GM21367 (cell line): ENCODE measurements at regions not wholly inside any gene's neighbourhood (a gene's known extent, or its start where the extent isn't known, plus 50 kb on each side); places are given as distances from the start of the nearest gene placed in this dataset.

Experiments
- ATAC-seq: cut with Tn5 transposase; IDR thresholded peaks from one replicate; pipeline ENCODE4 v1.9.1; 2021; ENCODE audit not compliant: unreplicated experiment

DNA sequence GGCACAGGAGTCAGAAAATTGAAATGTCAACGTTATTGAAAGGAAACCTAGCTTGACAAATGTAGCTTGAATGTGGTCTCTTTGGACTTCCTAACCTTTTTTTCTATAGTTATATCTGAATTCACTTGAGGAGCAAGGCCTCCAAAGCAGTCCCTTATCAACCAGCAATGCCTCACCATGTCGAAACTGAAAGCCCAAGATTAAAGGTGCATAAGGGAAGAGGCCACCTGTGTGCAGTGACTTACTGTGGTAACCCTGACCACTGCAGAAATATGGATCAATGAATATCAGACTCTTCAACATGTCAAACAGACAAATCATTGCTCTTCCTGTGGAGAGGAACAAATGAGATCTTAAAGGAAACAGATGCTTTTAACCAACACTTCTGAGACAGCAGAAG, 95.0 kb upstream of the GIMD1 start:
- no peak for ATAC-seq

DNA sequence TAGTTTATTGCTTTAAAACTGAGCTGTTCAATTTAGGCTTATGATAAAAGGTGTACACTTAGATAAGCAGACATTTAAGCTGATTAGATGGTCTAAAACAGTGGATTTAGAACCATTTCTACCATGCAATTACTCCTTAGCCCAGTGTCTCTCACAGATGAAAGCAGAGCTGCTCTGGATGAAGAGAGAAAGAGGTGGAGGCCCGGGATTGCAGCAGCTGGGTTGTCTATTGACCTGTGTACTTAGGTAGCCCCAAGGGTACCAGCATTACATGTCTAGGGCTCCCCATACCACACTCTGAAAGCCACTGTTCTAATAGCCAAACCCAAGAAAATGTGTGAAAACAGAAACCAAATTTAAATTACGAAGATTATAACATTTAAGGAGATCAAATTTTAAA, 86.0 kb upstream of the GIMD1 start:
- ATAC-seq, result no peak

DNA sequence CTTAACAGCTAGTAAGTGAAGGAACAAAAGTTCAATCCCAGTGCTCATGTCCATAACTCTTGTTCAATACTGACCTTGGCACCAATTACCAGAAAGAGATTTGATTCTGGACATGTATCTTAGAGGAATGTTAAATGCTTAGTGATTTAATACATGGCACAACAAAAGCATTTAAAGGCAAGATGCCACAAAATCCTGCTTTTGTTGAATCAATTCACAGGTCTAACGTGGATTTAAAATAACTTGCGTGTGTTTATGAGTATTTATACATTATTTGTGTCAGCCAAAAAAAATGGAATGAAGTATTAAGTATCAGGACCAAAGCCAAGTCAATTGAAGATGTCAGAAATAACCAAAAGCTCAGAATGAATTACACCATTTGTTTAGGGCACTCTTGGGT, 85.4 kb upstream of the GIMD1 start:
- no peak for ATAC-seq

DNA sequence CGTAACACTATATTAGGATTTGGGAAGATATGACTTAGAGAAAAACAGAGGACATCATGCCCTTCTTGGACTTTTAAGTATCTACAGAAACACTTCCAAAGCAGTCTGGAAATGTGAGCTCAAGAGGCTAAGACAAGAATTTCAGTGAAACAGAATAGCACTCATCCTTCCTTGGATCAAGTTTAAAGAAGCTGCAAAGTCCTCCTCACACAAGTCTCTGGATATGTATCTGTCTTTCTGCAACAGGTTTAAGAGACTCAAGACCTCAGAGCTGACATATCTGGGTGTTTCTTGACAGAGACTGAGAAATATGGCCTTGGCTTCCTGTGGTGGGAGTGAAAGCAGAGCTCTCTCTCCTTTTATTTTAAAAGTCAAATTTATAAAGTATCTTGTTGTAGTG, 82.5 kb upstream of the GIMD1 start:
- no peak for ATAC-seq

DNA sequence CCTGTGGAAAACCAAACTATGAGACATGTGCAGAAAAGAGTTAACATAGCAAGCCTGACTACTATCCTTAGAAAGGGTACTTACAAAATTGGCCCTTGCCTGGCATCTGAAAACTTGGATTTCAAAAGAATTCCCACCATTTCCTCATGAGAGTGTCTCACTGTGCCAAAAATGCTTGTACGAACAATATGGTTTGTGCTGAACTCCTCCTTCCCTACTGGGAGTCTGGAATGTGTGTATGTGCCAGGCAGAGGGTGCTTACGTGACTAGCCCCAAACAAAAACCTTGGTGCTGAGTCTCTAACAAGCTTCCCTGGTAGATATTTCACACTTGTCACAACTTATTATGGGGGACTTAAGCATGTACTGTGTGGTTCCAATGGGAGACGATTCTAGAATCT, 81.7 kb upstream of the GIMD1 start:
- ATAC-seq, result no peak

DNA sequence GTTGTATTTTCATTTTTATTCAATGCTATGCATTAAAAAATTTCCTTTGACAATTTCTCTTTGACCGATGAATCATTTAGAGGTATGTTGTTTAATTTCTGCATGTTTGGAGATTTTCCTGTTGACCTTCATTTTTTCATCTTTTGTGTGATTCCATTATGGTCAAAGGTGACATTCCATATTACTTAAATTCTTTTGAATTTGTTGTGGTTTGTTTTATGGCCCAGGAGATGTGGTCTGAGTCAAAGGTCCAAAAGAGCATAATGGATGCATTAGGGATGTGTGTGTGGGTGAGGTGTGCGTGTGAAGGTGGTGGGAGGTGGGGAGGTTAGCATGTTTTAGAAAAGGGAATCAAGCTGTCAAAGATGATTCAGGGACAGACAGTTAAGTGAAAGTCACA, 76.0 kb upstream of the GIMD1 start:
- ATAC-seq, result no peak

DNA sequence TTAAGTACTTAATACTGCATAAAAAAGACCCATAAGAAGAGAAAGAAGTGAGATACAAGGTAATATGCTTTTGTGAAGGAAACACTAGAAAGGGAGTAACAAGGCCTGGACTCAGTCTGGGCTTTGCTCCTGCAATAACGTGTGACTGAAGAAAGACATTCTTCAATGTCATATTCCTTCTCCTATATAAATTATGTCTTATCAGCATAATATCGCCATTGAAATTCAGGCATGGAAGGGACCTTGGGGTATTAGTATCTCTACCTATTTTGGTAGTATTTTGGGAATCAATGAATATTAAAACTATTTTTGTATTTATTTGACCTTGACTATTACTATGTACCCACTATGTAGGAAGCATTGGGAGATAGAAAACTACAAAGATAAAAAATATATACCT, 62.2 kb upstream of the GIMD1 start:
- no peak for ATAC-seq

DNA sequence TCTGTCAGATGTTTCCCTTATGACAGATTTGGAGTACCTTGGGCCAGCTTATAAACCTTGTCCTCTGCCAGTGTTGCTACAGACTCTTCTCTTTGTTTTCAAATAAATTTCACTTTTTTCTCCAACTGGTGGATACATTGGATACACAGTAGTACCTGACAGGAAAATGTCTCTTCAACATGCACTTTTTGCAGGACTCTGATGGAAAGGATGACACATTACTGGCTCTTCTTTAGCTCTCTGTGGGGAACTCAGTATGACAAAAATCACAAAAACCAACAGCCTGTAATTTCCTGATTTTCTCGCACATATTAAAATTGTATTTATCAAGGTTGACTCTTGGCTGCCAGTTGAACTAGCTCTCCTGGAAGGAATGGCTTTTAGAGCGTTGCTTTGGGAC, 61.3 kb upstream of the GIMD1 start:
- ATAC-seq, result no peak

DNA sequence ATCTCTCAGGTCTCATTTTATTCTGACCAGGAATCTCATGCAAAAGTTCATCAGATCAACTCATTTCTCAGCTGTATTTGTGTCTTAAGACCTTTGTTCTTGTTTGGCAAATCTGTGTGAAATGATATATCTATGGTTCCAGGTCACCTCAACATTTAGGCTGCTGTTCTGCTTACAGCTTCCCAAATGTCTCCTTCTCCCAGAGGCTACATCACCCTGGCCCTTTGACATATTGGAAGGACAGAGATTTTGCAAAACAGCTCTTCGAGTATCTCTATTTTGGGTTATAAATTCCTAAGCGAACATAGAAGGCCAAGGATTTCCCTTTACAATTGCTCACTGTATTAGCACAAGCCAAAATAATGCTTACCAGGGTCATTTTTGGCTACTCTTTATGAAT, 57.5 kb upstream of the GIMD1 start:
- ATAC-seq, result no peak

DNA sequence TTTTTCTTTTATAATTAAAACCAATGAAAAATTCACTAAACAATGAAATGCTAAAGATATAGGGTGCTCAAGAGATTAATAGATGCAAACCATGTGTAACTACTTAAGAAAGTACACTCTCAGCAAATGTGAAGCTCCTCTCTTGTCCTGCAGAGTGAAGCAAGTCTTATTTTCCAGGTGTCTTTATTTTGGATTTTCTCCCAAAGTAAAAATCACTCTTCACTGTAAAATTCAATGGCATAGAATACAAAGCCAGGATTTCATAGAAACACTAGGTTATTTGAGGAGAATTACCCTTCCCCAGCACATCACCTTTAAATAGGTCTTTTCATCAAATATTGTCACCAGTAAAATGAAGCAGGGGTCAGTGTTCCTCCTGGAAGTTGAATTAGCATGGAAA, 57.0 kb upstream of the GIMD1 start:
- no peak for ATAC-seq

DNA sequence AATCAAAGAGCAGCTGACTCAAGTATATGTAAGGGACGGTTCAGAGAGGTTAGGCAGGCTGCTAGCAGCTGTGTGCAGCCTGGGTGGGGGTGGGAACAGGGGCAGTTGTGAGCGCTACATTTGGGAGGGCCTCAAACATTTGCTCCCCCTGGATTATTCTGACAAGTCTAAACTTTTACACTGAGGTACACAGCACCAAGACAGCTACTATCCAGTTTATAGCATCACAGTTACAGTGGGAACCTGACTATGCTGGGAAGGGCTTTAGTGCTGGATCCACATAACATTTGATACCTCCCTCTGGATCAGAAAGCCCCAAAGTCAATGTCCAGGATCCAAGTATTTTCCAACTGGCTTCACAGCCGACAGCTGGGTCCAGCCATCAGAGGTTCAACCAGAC, 55.8 kb upstream of the GIMD1 start:
- no peak for ATAC-seq

DNA sequence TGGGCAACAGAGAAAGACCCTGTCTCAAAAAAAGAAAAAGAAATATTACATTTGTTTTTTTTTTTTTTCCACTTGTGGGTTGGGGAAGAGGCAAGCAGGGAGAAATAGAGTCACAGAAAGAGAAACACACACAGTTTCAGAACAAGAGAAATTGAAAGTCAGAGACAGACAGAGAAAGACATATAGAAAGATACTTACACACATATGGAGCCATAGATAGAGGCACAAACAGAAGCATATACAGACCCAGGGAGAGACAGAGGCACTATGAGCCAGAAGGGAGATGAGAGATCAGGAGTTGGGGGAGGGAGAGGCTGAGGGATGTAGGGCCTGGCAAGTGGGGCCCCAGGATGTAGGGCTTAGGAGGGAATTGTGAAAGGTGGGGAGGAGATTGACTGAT, 55.2 kb upstream of the GIMD1 start:
- ATAC-seq, result no peak

DNA sequence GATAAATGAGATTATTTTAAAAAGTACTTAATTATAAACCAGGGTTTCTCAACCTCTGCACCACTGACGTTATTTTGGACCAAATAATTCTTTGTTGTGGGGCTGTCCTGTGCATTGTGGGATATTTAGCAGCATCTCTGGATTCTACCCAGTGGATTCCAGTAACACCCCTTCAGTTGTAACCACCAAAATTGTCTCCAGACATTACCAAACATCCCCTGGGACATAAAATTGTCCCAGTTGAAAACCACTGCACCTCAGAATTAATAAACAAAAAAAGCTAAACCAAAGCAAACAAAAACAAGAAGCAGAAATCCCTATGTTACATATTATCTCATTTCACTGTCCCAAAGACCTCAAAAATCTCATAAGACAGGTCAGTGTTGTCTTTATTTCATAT, 54.2 kb upstream of the GIMD1 start:
- no peak for ATAC-seq

DNA sequence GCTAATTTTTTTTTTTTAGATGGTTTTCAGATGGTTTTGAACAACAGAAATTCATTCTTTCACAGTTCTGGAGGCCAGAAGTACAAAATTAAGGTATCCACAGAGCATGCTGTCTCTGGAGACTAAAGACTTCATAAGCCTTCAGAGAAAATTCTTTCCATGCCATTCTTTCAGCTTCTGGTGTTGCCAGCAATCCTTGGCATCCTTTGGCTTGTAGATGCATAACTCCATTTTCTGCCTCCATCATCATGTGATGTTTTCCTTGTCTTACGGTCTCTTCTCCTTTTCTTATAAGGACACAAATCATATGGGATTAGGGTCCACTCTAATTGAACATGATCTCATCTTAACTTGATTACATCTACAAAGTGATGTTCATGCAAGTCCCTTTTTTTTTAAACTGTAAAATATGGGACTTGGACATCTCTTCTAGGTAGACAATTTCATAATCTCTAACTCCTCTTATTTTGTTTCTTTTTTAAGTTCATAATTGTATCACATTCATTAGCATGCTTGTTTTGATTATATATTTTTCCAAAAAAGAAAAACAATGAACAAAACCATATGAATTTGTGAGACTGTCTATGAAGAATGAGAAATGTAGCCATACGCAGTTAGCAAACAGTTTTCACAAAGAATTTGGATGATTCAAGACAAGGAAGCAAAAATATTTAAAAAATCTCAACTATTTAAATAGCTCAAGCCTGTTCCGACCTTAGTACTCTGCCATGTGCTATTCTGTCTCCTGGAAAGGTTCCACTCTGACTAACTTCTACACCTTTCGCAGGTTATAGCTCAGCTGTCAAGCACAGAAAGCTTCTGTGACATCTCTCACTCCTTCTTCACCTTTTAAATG, 53.1 kb upstream of the GIMD1 start:
- ATAC-seq, result no peak

DNA sequence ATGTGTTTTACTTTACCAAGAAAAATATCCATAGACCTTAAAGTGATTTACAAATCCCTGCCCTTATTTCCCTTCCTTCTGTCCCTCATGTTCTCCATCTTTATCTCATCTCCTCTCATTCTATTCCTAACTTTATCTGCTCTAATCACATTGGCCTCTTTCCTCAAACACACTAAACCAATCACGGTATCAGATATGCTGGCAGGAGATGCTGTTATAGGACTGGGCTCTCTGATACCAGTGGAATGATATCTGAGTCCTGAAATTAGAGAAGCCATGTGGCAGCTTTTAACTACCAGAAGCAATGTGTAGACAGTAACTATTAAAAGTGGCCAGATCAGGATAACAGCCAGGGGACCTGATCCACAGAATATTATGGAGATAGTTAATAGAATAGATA, 49.9 kb upstream of the GIMD1 start:
- ATAC-seq, result no peak
